Coronary artery (tissue), 2 donors: ENCODE measurements at regions not wholly inside any gene's neighbourhood (a gene's known extent, or its start where the extent isn't known, plus 50 kb on each side); places are given as distances from the start of the nearest gene placed in this dataset.
"Not testable (repeated sequence)": the region's sequence is repeated elsewhere in the genome, so short reads cannot be mapped to it uniquely, and the experiment has no call there.

Experiments used
- DNase-seq: peaks from one replicate; pipeline ENCODE4 v3.0.0-alpha.2; 2017; ENCODE audit warnings: low spot score
- H3K27ac ChIP-seq, 2 donors: fragments of 200-600 bp; sonication (generic); one replicate each; pipeline ENCODE4 v1.5.1; 2016 to 2019
- H3K4me3 ChIP-seq: fragments of 200-600 bp; sonication (generic); 2 replicates; pipeline ENCODE4 v1.5.1; 2016; ENCODE audit warnings: mild to moderate bottlenecking, moderate library complexity
- TF ChIP-seq, protein P1 (sequence below): fragments of 200-600 bp; sonication (generic); IDR thresholded peaks from one replicate; pipeline ENCODE4 v1.5.1; 2019; ENCODE audit warnings: antibody characterized with exemption

GRCh38 chr12:131299370-131299701, 345.6 kb downstream of the ADGRD1 start:
- not testable (repeated sequence) for H3K4me3 ChIP-seq, DNase-seq, H3K27ac ChIP-seq

GRCh38 chr12:131303576-131303975, 349.9 kb downstream of the ADGRD1 start:
- DNase-seq, H3K4me3 ChIP-seq, H3K27ac ChIP-seq: not testable (repeated sequence)

DNA sequence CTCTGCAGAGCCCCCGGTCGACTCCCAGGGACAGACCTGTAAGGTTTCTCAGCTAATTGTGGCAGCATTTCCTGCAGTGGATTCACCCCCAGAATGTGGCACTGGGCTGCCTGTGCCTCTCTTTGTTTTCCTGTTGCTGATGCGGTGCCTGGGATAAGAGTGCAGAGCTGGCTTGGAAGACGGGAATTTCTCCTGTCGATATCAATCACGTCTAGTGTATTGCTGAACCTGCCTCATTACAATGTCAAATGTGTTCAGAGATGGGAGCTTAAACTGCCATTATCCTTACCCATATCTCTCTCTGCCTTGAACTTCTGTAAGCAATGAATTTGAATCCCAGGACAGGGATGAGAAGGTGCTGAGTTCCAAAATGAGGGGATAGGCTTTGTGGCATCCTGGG, 350.9 kb downstream of the ADGRD1 start:
- H3K4me3 ChIP-seq, DNase-seq, H3K27ac ChIP-seq: not testable (repeated sequence)

DNA sequence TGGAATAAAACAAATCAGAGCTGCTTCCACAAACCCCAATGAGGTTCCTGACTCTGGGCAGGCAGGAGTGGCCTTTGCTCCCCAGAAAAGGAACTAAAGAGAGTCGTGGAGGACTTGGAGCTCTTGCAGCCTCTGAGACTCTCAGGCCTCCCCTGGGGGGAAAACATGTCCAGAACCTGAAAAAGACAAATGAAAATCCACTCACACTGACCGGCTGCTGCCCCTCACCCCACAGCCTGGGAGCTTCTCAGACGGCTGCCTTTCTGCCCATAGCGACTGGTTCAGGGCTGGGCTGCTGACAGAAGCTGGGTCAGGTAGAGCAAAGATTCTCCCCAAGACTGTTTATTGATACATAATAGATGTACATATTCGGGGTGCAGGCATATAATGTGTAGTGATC, 356.0 kb downstream of the ADGRD1 start:
- TF ChIP-seq, protein P1, sequence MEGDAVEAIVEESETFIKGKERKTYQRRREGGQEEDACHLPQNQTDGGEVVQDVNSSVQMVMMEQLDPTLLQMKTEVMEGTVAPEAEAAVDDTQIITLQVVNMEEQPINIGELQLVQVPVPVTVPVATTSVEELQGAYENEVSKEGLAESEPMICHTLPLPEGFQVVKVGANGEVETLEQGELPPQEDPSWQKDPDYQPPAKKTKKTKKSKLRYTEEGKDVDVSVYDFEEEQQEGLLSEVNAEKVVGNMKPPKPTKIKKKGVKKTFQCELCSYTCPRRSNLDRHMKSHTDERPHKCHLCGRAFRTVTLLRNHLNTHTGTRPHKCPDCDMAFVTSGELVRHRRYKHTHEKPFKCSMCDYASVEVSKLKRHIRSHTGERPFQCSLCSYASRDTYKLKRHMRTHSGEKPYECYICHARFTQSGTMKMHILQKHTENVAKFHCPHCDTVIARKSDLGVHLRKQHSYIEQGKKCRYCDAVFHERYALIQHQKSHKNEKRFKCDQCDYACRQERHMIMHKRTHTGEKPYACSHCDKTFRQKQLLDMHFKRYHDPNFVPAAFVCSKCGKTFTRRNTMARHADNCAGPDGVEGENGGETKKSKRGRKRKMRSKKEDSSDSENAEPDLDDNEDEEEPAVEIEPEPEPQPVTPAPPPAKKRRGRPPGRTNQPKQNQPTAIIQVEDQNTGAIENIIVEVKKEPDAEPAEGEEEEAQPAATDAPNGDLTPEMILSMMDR, result no peak
- Histone ChIP-seq H3K4me3 (no peak overlapping the region), H3K27ac (no peak overlapping the region)
- peak; percentile 71 for DNase-seq

DNA sequence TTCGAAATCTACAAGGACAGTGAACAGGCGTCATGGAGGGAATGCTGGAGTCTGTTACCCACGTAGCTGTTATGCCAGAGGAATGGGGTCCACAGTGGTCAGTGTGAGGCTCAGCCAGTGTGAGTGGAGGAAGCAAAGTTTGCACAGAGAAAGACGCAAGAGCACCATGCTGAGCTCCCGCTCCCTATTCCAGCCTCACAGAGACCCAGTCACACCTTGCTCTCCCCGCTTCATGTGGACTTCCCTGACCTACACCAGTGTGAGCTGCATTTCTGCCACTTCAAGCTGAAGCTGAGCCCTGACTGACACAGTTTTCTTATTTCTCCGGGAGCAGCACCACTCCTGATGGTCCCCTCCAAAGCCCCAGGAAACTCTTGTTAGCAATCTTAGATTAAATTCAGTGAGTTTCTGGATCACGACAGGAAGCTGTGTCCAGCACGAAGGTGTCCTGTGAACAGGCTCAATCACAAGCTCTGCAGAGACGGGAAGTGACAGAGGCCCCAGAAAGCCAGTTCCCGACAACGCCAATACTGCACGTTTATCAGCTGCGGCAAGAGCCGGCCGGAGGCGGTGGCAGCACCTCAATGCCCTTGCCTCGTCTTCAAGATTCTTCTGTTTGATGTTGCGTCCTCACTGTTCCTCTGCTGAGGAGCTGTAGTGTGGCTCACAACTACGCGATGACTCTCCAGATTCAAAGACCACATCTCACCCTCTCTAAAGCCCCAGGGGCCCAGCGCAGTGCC, 356.7 kb downstream of the ADGRD1 start:
- DNase-seq, result peak; percentile 64
- H3K27ac ChIP-seq, H3K4me3 ChIP-seq: not testable (repeated sequence)

DNA sequence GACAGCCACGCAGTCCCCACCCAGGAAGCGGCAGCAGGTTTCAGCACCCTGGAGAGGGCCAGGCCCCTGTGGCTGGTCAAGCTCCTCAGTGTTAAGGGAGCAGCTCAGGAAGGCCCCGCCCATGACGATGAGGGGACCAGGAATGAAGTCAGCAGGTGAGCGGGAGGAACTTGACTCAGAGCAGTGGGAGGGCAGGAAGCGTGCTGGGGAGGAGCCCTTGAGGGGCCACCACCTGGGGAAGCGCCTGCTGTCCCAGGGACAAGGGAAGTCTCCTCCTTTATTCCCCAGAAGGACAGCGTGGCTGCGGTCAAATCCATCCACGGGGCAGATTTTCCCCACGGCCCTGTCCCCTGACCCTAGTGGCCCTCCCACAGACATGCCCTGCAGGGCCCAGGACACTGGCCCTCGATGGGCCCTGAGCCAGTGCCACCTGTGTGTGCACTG, 357.6 kb downstream of the ADGRD1 start:
- H3K27ac ChIP-seq, H3K4me3 ChIP-seq, DNase-seq: not testable (repeated sequence)

GRCh38 chr12:131311764-131312163, 358.1 kb downstream of the ADGRD1 start:
- TF ChIP-seq, protein P1, result no peak
- Histone ChIP-seq H3K27ac (no peak overlapping the region), H3K4me3 (no peak overlapping the region)
- DNase-seq, result no peak

DNA sequence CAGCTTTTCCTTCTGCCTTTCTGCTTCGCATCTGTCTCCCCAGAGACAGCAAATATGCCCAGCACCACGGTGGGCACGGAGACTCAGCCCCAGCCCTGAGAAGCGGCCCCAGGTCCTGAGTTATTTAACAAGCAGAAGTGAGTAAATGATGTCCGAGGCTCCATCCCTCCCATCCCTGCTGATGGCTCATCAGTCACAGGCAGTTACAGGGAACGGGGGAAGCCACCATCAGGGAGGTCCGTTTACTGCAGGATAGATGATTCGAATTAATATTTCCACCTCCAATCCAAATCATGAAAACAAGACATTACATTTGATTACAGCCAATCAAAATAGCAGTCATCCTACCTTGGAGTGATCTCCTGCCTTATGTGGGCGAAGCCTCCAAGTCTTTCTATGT, 358.7 kb downstream of the ADGRD1 start:
- H3K27ac ChIP-seq, DNase-seq, H3K4me3 ChIP-seq: not testable (repeated sequence)

DNA sequence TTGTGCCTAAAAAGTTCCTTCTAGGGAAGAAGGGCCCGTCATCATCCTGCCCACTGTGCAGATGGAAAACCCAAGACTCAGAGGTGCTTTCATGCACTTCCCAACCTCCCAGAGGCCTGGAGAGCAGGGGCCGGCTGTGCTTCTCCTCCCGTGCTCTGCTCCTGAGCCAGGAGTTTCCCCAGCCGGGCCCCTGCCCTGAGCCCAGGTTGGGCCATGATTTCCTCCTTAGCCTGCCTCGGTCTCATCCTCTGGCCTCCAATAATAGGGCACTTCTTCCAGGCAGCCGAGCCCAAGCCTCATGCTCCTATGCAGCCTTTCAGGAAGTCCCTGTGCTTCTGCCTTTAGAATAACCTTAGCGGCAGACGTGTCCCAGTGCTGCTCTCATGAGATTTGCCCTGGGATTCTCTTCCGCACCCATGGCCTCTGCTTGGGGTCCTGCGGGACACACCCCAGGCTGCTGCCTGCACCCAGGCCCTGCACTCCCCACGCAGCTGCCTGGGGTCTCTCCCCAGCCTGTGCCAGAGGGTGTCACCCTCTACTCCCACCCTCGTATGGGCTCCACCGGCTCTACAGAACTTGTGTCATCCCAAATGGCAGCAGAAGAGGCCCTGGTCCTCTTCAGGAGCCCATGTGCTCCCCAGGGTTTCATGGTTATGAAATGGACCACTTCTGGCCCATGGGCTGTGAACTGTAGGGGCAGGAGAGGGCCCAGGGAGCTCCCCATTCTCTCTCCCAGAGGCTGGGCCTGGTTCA, 359.3 kb downstream of the ADGRD1 start:
- Histone ChIP-seq H3K27ac (no peak overlapping the region), H3K4me3 (no peak overlapping the region)
- DNase-seq, result no peak
- TF ChIP-seq, protein P1, result no peak

- no peak for DNase-seq
- TF ChIP-seq, protein P1, result no peak
- Histone ChIP-seq H3K4me3 (no peak overlapping the region), H3K27ac (no peak overlapping the region)
Observed at GRCh38 chr12:131313635-131314034, 359.9 kb downstream of the ADGRD1 start.
